Esophagus (tissue), 2 donors: ENCODE measurements at regions not wholly inside any gene's neighbourhood (a gene's known extent, or its start where the extent isn't known, plus 50 kb on each side); places are given as distances from the start of the nearest gene placed in this dataset.

Experiments
- H3K27ac ChIP-seq, 2 donors: one replicate each; pipeline ENCODE4 v1.5.1; 2013; ENCODE audit warnings: low read depth in 2 of 2, mild to moderate bottlenecking in 2 of 2, inconsistent platforms in 1 of 2, low read length in 1 of 2, moderate library complexity in 1 of 2
- H3K27me3 ChIP-seq, 2 donors: one replicate each; pipeline ENCODE4 v1.6.1; 2013; ENCODE audit warnings: low read length in 2 of 2, control low read depth in 1 of 2, mild to moderate bottlenecking in 1 of 2; ENCODE audit not compliant: insufficient read depth in 2 of 2, control insufficient read depth in 1 of 2
- H3K36me3 ChIP-seq, 2 donors: one replicate each; pipeline ENCODE4 v1.6.1; 2013; ENCODE audit warnings: low read length in 1 of 2; ENCODE audit not compliant: control insufficient read depth in 2 of 2, insufficient read depth in 2 of 2
- H3K4me1 ChIP-seq, 2 donors: one replicate each; pipeline ENCODE4 v1.6.1; 2013; ENCODE audit warnings: low read length in 1 of 2; ENCODE audit not compliant: control insufficient read depth in 2 of 2, insufficient read depth in 2 of 2
- H3K4me3 ChIP-seq, 2 donors: one replicate each; pipeline ENCODE4 v1.5.1; 2013; ENCODE audit warnings: low read length in 2 of 2, mild to moderate bottlenecking in 2 of 2, low read depth in 1 of 2, moderate library complexity in 1 of 2
- H3K9me3 ChIP-seq, 2 donors: one replicate each; pipeline ENCODE4 v1.6.1; 2013; ENCODE audit warnings: mild to moderate bottlenecking in 2 of 2, low read depth in 1 of 2, low read length in 1 of 2, moderate library complexity in 1 of 2; ENCODE audit not compliant: control insufficient read depth in 2 of 2, insufficient read depth in 1 of 2
- WGBS, 2 donors: extraction: QIAGEN DNeasy Blood & Tissue Kit; methylation state at CpG; one replicate each; pipeline ENCODE4 v1.1.7; 2013; 5-methylcytosine and 5-hydroxymethylcytosine counted together
- donor health status: healthy with polysubstance abuse.
- donor health status: Bipolar disorder and iron deficiency.

- Histone ChIP-seq H3K4me3 (no peak overlapping the region), H3K4me1 (no peaks in the 10 kb centered on the region)
- WGBS, 2 donors: 70 to 84% methylated on average over 2 of the region's 2 CpGs
Observed at GRCh38 chr5:97525780-97526179, 342.7 kb upstream of the RIOK2 start.

GRCh38 chr5:97528941-97529340 is 345.9 kb upstream of the RIOK2 start:
- 39 to 43% methylated on average over 4 of the region's 4 CpGs for WGBS, 2 donors
- H3K9me3 ChIP-seq: no peaks in the 10 kb centered on the region
- no peaks in the 10 kb centered on the region for H3K27me3 ChIP-seq
- no peaks in the 10 kb centered on the region for H3K36me3 ChIP-seq
- no peak overlapping the region for H3K4me3 ChIP-seq
- H3K4me1 ChIP-seq: no peaks in the 10 kb centered on the region
- H3K27ac ChIP-seq: no peak overlapping the region

More at GRCh38 chr5:97525780-97526179, 342.7 kb upstream of the RIOK2 start:
- no peaks in the 10 kb centered on the region for H3K9me3 ChIP-seq
- H3K27ac ChIP-seq: no peak overlapping the region
- H3K27me3 ChIP-seq: no peaks in the 10 kb centered on the region
- H3K36me3 ChIP-seq: no peaks in the 10 kb centered on the region

DNA sequence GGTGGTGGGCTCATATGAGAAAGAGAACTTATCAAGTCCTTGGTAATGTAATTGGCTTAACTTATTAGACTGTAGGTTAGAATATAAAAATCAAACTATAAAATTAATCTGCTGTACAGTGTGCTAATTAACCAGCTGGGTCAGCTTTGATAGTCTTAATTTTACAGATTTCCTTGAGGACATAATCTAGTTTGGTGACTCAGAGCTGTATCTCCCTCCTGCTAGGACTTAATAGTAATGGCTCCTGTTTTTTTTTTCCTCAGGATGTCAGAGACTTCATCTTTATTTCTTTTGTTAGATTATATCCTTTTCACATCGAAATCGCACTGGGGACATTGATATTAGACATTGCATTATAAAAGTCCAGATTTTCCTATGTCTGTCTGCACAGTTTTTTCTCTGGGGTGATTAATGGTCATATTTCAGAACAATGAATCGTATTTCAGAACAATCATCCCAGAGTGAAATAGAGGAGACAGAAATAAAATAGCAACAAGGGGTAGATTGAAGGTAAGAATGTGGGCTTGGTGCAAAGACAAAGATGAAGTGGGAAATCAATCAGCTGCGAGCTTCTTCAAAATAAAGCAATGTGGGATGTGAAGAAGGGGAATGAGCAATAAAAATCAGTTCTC is 346.4 kb upstream of the RIOK2 start:
- H3K9me3 ChIP-seq: no peaks in the 10 kb centered on the region
- H3K4me3 ChIP-seq: no peak overlapping the region
- no peaks in the 10 kb centered on the region for H3K4me1 ChIP-seq
- H3K36me3 ChIP-seq: no peaks in the 10 kb centered on the region
- WGBS, 2 donors: 41 to 54% methylated on average over 4 of the region's 4 CpGs
- no peaks in the 10 kb centered on the region for H3K27me3 ChIP-seq
- H3K27ac ChIP-seq: no peak overlapping the region

DNA sequence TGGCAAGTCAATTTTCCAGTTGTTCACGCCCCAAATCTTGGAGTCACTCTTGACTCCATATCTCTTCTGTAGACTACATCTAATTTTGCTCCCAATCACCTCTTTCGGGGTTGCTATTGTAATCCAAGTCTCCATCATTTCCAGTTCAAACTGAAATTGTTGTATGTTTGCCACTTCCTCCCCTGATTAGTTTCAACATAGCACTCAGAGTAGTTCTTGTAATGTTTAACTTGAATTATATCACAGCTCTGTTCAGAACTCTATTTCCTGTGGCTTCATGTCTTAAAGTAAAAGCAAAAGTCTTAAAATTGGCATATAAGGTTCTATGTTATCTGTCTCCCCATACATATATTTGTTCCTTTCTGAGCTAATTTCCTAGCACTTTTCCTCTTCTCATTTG is 348.5 kb upstream of the RIOK2 start:
- WGBS, 2 donors: 69 to 83% methylated on average over 2 of the region's 2 CpGs
- Histone ChIP-seq H3K4me3 (no peak overlapping the region), H3K4me1 (no peaks in the 10 kb centered on the region), H3K9me3 (no peaks in the 10 kb centered on the region), H3K27ac (no peak overlapping the region), H3K36me3 (no peaks in the 10 kb centered on the region), H3K27me3 (no peaks in the 10 kb centered on the region)

DNA sequence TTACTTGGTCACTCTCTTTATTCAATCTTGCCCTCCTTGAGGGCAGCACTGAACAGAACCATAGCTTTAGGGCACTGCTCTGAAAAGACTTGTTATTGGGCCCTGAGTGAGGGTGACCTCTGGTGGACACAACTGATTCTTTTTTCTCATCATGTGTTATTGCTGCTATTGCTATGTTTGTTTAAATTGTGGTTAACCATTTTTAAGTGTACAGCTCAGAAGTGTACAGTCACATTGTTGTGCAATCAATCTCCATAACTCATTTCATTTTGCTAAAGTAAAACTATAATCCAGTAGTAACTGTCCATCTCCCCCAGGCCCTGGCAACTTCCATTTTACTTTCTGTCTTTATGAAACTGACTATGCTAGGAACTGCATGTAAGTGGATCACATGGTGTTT is 351.1 kb upstream of the RIOK2 start:
- H3K27me3 ChIP-seq: no peaks in the 10 kb centered on the region

GRCh38 chr5:97536683-97537082 is 353.6 kb upstream of the RIOK2 start:
- 82 to 88% methylated on average over 1 of the region's 1 CpG for WGBS, 2 donors

More for the DNA sequence above, 351.1 kb upstream of the RIOK2 start:
- Histone ChIP-seq H3K9me3 (no peaks in the 10 kb centered on the region), H3K36me3 (no peaks in the 10 kb centered on the region), H3K4me1 (no peaks in the 10 kb centered on the region), H3K27ac (no peak overlapping the region), H3K4me3 (no peak overlapping the region)

DNA sequence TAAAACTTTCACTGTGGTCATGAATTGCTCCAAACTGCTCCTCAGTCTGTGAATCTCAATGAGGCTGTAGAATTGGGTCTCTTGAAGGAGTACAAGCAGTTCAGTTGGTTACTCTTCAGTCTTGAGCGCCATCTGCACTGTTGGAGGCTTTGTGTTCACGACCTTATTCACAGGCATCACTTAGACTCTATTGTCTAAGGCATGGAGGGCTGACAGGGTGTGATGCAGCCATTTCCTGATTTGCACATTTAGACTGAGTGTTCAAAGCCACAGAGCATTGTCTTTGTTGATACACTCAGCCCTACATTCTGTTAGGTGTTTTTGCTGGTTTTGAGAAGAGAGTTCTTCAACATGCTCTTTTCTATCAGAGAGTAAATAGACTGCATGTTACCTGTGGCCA is 355.9 kb upstream of the RIOK2 start:
- H3K4me3 ChIP-seq: no peak overlapping the region
- no peaks in the 10 kb centered on the region for H3K4me1 ChIP-seq
- WGBS, 2 donors: 72 to 75% methylated on average over 2 of the region's 2 CpGs
- no peaks in the 10 kb centered on the region for H3K36me3 ChIP-seq
- H3K27me3 ChIP-seq: no peaks in the 10 kb centered on the region
- H3K27ac ChIP-seq: no peak overlapping the region
- peaks cover 0 to 3% of the 10 kb centered on the region in 2 donors for H3K9me3 ChIP-seq

More at GRCh38 chr5:97536683-97537082, 353.6 kb upstream of the RIOK2 start:
- H3K4me1 ChIP-seq: no peaks in the 10 kb centered on the region
- no peaks in the 10 kb centered on the region for H3K27me3 ChIP-seq
- peaks cover 0 to under 1% of the 10 kb centered on the region in 2 donors for H3K9me3 ChIP-seq
- no peak overlapping the region for H3K27ac ChIP-seq
- no peaks in the 10 kb centered on the region for H3K36me3 ChIP-seq
- H3K4me3 ChIP-seq: no peak overlapping the region

DNA sequence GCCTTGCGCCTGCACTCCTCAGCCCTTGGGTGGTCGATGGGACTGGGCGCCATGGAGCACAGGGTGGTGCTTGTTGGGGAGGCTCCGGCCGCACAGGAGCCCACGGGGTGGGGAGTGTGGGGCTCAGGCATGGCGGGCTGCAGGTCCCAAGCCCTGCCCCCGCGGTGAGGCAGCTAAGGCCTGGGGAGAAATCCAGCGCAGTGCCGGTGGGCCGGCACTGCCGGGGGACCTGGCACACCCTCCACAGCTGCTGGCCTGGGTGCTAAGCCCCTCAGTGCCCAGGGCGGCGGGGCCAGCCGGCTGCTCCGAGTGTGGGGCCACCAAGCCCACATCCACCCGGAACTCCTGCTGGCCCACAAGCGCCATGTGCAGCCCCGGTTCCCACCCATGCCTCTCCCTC is 358.8 kb upstream of the RIOK2 start:
- Histone ChIP-seq H3K27ac (no peak overlapping the region), H3K36me3 (no peaks in the 10 kb centered on the region), H3K4me1 (no peaks in the 10 kb centered on the region), H3K9me3 (peaks cover 0 to 3% of the 10 kb centered on the region in 2 donors), H3K4me3 (no peak overlapping the region), H3K27me3 (no peaks in the 10 kb centered on the region)
- 95 to 96% methylated on average over 17 to 20 of the region's 20 CpGs for WGBS, 2 donors

GRCh38 chr5:97542469-97542868 is 359.4 kb upstream of the RIOK2 start:
- Histone ChIP-seq H3K27me3 (no peaks in the 10 kb centered on the region), H3K36me3 (no peaks in the 10 kb centered on the region), H3K9me3 (peaks cover 0 to 3% of the 10 kb centered on the region in 2 donors), H3K4me1 (no peaks in the 10 kb centered on the region), H3K27ac (no peak overlapping the region), H3K4me3 (no peak overlapping the region)
- 94 to 95% methylated on average over 1 of the region's 1 CpG for WGBS, 2 donors

GRCh38 chr5:97543166-97543565 is 360.1 kb upstream of the RIOK2 start:
- Histone ChIP-seq H3K4me1 (no peaks in the 10 kb centered on the region), H3K4me3 (no peak overlapping the region), H3K9me3 (peaks cover 0 to 3% of the 10 kb centered on the region in 2 donors), H3K36me3 (no peaks in the 10 kb centered on the region), H3K27me3 (no peaks in the 10 kb centered on the region), H3K27ac (no peak overlapping the region)
- WGBS, 2 donors: 74% methylated on average over 4 of the region's 4 CpGs
